SK-N-SH (cell line): ENCODE measurements at regions not wholly inside any gene's neighbourhood (a gene's known extent, or its start where the extent isn't known, plus 50 kb on each side); places are given as distances from the start of the nearest gene placed in this dataset.

ENCODE experiments used
- CTCF ChIA-PET: fragments of 300-600, 350-600 bp; formaldehyde crosslinking; extraction: SDS; loops from one replicate; lab custom pipeline; 2021; lab: Yijun Ruan, JAX
- POLR2A ChIA-PET: fragments of 350-600 bp; sonication (Branson Sonifier 250); formaldehyde crosslinking; extraction: SDS; loops from one replicate; lab custom pipeline; 2020; ENCODE audit warnings: antibody characterized with exemption, inconsistent platforms; lab: Yijun Ruan, JAX
- DNase-seq: peaks from one replicate; pipeline ENCODE4 v3.0.0; 2012
- H2AFZ ChIP-seq: fragments of 200-600 bp; sonication (generic); 2 replicates; pipeline ENCODE4 v1.8.1; 2016; ENCODE audit warnings: antibody characterized with exemption, mild to moderate bottlenecking, low read depth
- H3F3A ChIP-seq: fragments of 200-600 bp; sonication (generic); replicated peaks from 2 replicates; pipeline ENCODE3; 2016; ENCODE audit warnings: antibody characterized with exemption, mild to moderate bottlenecking; ENCODE audit not compliant: insufficient read depth
- H3K27ac ChIP-seq, 2 experiments: fragments of 200-500 bp in 1 of 2; fragments of 200-600 bp in 1 of 2; sonication (Bioruptor generic) in 1 of 2; sonication (generic), shearing (Covaris generic) in 1 of 2; 2 replicates each; pipeline versions ENCODE4 v1.5.1 to v1.6.1; 2014 to 2016; ENCODE audit warnings: low read depth in 2 of 2, inconsistent platforms in 1 of 2, low read length in 1 of 2, mild to moderate bottlenecking in 1 of 2, mixed read lengths in 1 of 2
- H3K27me3 ChIP-seq: fragments of 200-600 bp; sonication (generic), shearing (Covaris generic); 2 replicates; pipeline ENCODE4 v1.6.1; 2016; ENCODE audit warnings: mixed run types; ENCODE audit not compliant: insufficient read depth
- H3K36me3 ChIP-seq, 2 experiments: fragments of 200-500 bp in 1 of 2; fragments of 200-600 bp in 1 of 2; sonication (Bioruptor generic) in 1 of 2; sonication (generic) in 1 of 2; replicated peaks in 1 of 2; 2 replicates each; pipeline versions ENCODE3 to v1.5.1; 2014 to 2016; ENCODE audit warnings: low read length in 1 of 2, mild to moderate bottlenecking in 1 of 2; ENCODE audit not compliant: insufficient read depth in 2 of 2, control insufficient read depth in 1 of 2
- H3K4me1 ChIP-seq, 2 experiments: fragments of 200-500 bp in 1 of 2; fragments of 200-600 bp in 1 of 2; sonication (Bioruptor generic) in 1 of 2; sonication (generic), shearing (Covaris generic) in 1 of 2; 2 replicates each; pipeline versions ENCODE4 v1.5.1 to v1.6.1; 2014 to 2016; ENCODE audit warnings: low read depth in 1 of 2, low read length in 1 of 2, mixed run types in 1 of 2; ENCODE audit not compliant: insufficient read depth in 2 of 2, control insufficient read depth in 1 of 2
- H3K4me2 ChIP-seq: fragments of 200-600 bp; sonication (generic), shearing (Covaris generic); 2 replicates; pipeline ENCODE4 v1.6.1; 2017; ENCODE audit warnings: mixed run types
- H3K4me3 ChIP-seq, 2 experiments: fragments of 200-500 bp in 1 of 2; fragments of 200-600 bp in 1 of 2; sonication (Bioruptor generic) in 1 of 2; sonication (generic), shearing (Covaris generic) in 1 of 2; 2 replicates each; pipeline versions ENCODE4 v1.5.1 to v1.8.1; 2014 to 2016; ENCODE audit warnings: low read depth in 2 of 2, inconsistent platforms in 1 of 2, low read length in 1 of 2, mild to moderate bottlenecking in 1 of 2, mixed read lengths in 1 of 2, moderate library complexity in 1 of 2
- H3K79me2 ChIP-seq: fragments of 200-600 bp; sonication (generic); 2 replicates; pipeline ENCODE4 v1.8.1; 2017; ENCODE audit warnings: mild to moderate bottlenecking; ENCODE audit not compliant: insufficient read depth
- H3K9ac ChIP-seq: fragments of 200-600 bp; sonication (generic); 2 replicates; pipeline ENCODE4 v1.6.1; 2017; ENCODE audit warnings: mixed run types
- H3K9me2 ChIP-seq: fragments of 200-600 bp; sonication (generic); 2 replicates; pipeline ENCODE4 v1.6.1; 2017; ENCODE audit warnings: mixed run types
- H3K9me3 ChIP-seq: fragments of 200-600 bp; sonication (generic); 2 replicates; pipeline ENCODE4 v1.6.1; 2017; ENCODE audit warnings: mixed run types, mild to moderate bottlenecking, moderate library complexity
- H4K20me1 ChIP-seq: fragments of 200-600 bp; sonication (generic); 2 replicates; pipeline ENCODE4 v1.6.1; 2017; ENCODE audit warnings: mild to moderate bottlenecking, mixed run types; ENCODE audit not compliant: insufficient read depth
- CHD2 ChIP-seq: fragments of 150-350 bp; IDR thresholded peaks from 2 replicates; pipeline ENCODE4 v1.6.1; 2018; ENCODE audit warnings: low read length; ENCODE audit not compliant: partially characterized antibody
- EP300 ChIP-seq, 2 experiments: IDR thresholded peaks; 2 replicates each; pipeline versions ENCODE4 v1.4.0 to v1.6.1; 2012; ENCODE audit warnings: borderline replicate concordance in 1 of 2, low read depth in 1 of 2, low read length in 1 of 2
- EZH2phosphoT487 ChIP-seq: fragments of 200-600 bp; sonication (generic); IDR thresholded peaks from 2 replicates; pipeline ENCODE4 v1.6.1; 2017; ENCODE audit warnings: low read depth, mixed run types, mild to moderate bottlenecking, antibody characterized with exemption, moderate library complexity, borderline replicate concordance
- GATA2 ChIP-seq: sonication (generic); formaldehyde crosslinking; IDR thresholded peaks from 2 replicates; pipeline ENCODE4 v1.5.0; 2020; ENCODE audit warnings: mild to moderate bottlenecking, missing genetic modification reagents
- JUND ChIP-seq: IDR thresholded peaks from 2 replicates; pipeline ENCODE4 v1.4.0; 2012
- MAX ChIP-seq: IDR thresholded peaks from 2 replicates; pipeline ENCODE4 v1.4.0; 2012; ENCODE audit warnings: low read depth
- MXI1 ChIP-seq: IDR thresholded peaks from 2 replicates; pipeline ENCODE4 v1.6.1; 2012; ENCODE audit warnings: mild to moderate bottlenecking, low read depth, low read length, improper control_type of control experiment
- PBX3 ChIP-seq: IDR thresholded peaks from 2 replicates; pipeline ENCODE4; 2012
- POLR2AphosphoS5 ChIP-seq: IDR thresholded peaks from 2 replicates; pipeline ENCODE4 v1.6.1; 2012; ENCODE audit warnings: low read depth, low read length
- RCOR1 ChIP-seq: fragments of 150-350 bp; IDR thresholded peaks from 2 replicates; pipeline ENCODE4 v1.6.1; 2017; ENCODE audit warnings: antibody characterized with exemption, low read length
- REST ChIP-seq: IDR thresholded peaks from 2 replicates; pipeline ENCODE4 v1.6.1; 2012; ENCODE audit warnings: mild to moderate bottlenecking, low read depth, low read length, moderate library complexity
- RFX5 ChIP-seq: IDR thresholded peaks from 2 replicates; pipeline ENCODE4 v1.6.1; 2012; ENCODE audit warnings: mild to moderate bottlenecking, improper control_type of control experiment, low read length
- RXRA ChIP-seq: IDR thresholded peaks from 2 replicates; pipeline ENCODE4 v1.4.0; 2012; ENCODE audit warnings: low read depth, mild to moderate bottlenecking, borderline replicate concordance
- SIN3A ChIP-seq: IDR thresholded peaks from 2 replicates; pipeline ENCODE4 v1.6.1; 2012; ENCODE audit warnings: low read depth, mild to moderate bottlenecking, low read length, moderate library complexity, borderline replicate concordance
- TAF1 ChIP-seq: IDR thresholded peaks from 2 replicates; pipeline ENCODE4 v1.6.1; 2012; ENCODE audit warnings: low read depth, mild to moderate bottlenecking, low read length, moderate library complexity, borderline replicate concordance
- USF1 ChIP-seq: IDR thresholded peaks from 2 replicates; pipeline ENCODE4 v1.4.0; 2012; ENCODE audit warnings: low read depth, borderline replicate concordance
- YY1 ChIP-seq: IDR thresholded peaks from 2 replicates; pipeline ENCODE4 v1.4.0; 2012; ENCODE audit warnings: low read depth, mild to moderate bottlenecking
- ZBTB33 ChIP-seq: IDR thresholded peaks from 2 replicates; pipeline ENCODE4 v1.4.0; 2012; ENCODE audit warnings: low read depth, borderline replicate concordance
- WGBS: methylation state at CpG from one replicate; pipeline ENCODE4 v1.1.6; 2017; ENCODE audit warnings: low lambda C conversion rate; 5-methylcytosine and 5-hydroxymethylcytosine counted together

- TF ChIP-seq MAX (peak; percentile 28; the same call in 1 of the 2 replicates), RXRA (peak; percentile 57; the same call in 1 of the 2 replicates), PBX3 (no peak), GATA2 (no peak), ZBTB33 (no peak), SIN3A (0 out of 2 replicates have a peak, but pooled peaks have one; percentile 29)
Measured at GRCh38 chr3:147945968-147946519, 536.9 kb downstream of the ZIC1 start (continued).

- POLR2A ChIA-PET, result no interaction called here
- no peak for TF ChIP-seq ZBTB33
- TF ChIP-seq SIN3A, result no peak
- no peak for TF ChIP-seq MXI1
- no peak for TF ChIP-seq USF1
- TF ChIP-seq EZH2phosphoT487, result no peak
- TF ChIP-seq POLR2AphosphoS5, result no peak
- no peak for TF ChIP-seq TAF1
- no peak for TF ChIP-seq CHD2
- TF ChIP-seq MAX, result no peak
- no peak for TF ChIP-seq REST
- TF ChIP-seq RFX5, result no peak
- TF ChIP-seq YY1, result no peak
- TF ChIP-seq EP300 (IDR thresholded peaks at IDR 0.05; ENCODE audit: borderline replicate concordance in 1 of 2, low read depth in 1 of 2, low read length in 1 of 2), result no peak
- no peak for TF ChIP-seq JUND
- no peak for TF ChIP-seq PBX3
- no peak for TF ChIP-seq RCOR1
- no peak overlapping the region for H3K9ac ChIP-seq
- 75% methylated on average over 1 of the region's 1 CpG for WGBS
- H2AFZ ChIP-seq, result no peak overlapping the region
- H3F3A ChIP-seq, result no peaks in the 10 kb centered on the region
- DNase-seq, result no peak
- H3K4me3 ChIP-seq, result no peak overlapping the region
- CTCF ChIA-PET, result interaction anchor here (1.0 kb wide), 1 partner anchor 10 kb away, joined by 4 read pairs; no protein-coding TSS in a partner anchor
- peaks cover 0 to 3% of the 10 kb centered on the region in 2 experiments; a peak in 1 of 4 replicates for H3K4me1 ChIP-seq
- H3K79me2 ChIP-seq, result no peaks in the 10 kb centered on the region
- no peaks in the 10 kb centered on the region for H3K36me3 ChIP-seq
- H3K9me3 ChIP-seq, result no peaks in the 10 kb centered on the region
- H3K27ac ChIP-seq, result no peak overlapping the region
- H4K20me1 ChIP-seq, result no peaks in the 10 kb centered on the region
- no peaks in the 10 kb centered on the region for H3K9me2 ChIP-seq
- H3K4me2 ChIP-seq, result no peak overlapping the region
- no peaks in the 10 kb centered on the region for H3K27me3 ChIP-seq
Measured at GRCh38 chr3:147956615-147957014, 547.5 kb downstream of the ZIC1 start.
